NCI-H2196 (cell line): ENCODE measurements at regions not wholly inside any gene's neighbourhood (a gene's known extent, or its start where the extent isn't known, plus 50 kb on each side); places are given as distances from the start of the nearest gene placed in this dataset.

ENCODE experiments used
- DNase-seq: peaks from one replicate; lab custom pipeline; 2025; ENCODE audit not compliant: unreplicated experiment; lab: John Stamatoyannopoulos, UW

GRCh38 chr3:74059923-74060600 is 435.3 kb upstream of the PDZRN3 start:
- no peak for DNase-seq

GRCh38 chr3:74059301-74059922 is 434.7 kb upstream of the PDZRN3 start:
- no peak for DNase-seq

GRCh38 chr3:74057169-74057568 is 432.4 kb upstream of the PDZRN3 start:
- no peak for DNase-seq

DNA sequence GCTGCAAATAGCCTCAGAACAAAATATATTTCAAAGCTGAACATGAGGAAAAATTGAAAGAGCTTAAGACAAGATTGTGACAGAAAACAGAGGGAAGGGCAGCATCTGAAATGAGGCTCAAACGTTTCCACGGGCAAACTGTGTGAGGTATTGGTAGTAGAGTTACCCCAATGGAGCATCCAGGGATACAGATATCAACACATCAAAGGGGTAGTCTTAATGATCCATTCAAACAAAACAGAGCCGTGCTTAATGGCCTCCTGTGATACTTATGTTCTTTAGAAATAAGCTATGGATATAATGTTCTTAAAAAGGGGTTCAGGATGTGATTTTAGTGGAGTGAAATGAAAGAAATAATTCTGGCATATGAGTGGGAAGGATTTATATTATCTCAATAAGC is 430.3 kb upstream of the PDZRN3 start:
- DNase-seq = no peak

DNA sequence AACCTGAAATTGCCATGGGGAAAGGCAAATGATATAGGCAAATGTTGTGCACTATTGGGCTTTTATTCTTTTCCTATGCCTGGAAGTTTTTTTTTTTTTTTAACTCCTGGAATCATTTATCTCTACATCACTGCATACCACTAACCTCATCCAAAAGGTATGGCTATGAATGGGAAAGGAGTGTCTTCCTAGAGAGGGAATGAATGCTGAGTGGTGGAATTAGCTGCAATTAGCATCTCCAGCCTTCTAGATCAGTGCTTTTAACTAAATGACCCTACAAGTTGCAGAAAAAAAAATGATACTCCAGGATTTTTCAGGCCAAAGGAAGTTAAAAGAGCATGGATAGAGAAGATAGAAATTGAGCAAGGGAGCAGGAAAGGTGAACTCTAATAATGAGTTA is 429.8 kb upstream of the PDZRN3 start:
- no peak for DNase-seq

DNA sequence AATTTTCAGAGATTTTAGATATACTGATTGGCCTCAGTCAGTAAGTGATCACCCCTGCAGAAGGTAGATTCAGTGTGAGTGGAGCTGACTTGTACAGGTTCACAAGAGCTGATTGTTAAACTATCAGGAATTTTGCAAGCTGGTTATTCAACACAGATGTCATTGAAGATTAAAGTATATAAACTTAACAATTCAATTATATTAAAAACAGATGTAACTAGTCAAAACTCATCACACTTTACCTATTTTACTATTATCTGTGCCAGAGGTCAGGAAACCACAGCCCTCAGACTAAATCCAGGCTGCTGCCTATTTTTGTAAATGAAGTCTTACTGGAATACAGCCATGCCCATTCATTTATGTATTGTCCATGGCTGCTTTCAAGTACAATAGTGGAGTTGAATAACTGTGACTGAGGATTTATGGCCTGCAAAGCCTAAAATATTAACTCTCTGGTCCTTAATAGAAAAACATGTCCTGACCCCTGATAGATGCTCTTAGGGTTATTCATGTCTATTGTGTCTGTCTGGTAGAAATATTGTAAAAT is 429.3 kb upstream of the PDZRN3 start:
- no peak for DNase-seq

DNA sequence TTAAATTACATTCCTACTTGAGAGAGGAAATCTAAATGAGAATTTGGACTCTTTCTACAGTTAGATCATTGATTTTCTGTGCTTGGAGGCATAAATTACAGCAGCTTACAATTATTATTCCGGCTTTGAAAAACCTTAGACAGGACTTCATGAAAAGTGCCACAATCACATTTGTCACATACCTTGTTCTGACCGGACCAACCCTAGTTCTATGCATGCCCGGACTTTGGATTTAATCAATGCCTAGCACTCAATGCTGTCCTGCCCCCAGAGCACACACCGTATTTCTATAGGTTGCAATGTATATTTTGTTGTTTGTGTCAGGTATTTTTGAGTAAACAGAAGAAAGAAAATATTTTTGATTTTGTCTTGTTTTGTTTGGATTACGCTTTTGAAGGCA is 424.7 kb upstream of the PDZRN3 start:
- DNase-seq = no peak

DNA sequence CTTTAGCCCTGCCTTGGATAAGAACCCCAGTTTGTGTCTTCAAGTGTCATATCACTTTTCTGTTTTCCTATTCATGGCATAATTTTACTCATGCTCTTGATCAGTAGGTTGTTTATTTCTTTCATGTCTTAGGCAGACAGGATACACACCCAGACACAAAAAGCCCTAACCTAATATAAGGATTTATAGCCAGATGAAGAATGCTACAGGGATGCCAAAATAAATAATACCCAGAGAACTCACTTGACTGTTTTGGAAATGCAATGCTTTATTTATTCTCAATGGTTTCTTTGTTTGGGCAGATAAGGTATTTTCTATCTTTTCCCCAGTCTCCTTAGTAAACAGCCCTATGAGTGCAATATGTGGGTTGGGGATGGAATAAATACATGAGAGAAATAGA is 424.0 kb upstream of the PDZRN3 start:
- no peak for DNase-seq

DNA sequence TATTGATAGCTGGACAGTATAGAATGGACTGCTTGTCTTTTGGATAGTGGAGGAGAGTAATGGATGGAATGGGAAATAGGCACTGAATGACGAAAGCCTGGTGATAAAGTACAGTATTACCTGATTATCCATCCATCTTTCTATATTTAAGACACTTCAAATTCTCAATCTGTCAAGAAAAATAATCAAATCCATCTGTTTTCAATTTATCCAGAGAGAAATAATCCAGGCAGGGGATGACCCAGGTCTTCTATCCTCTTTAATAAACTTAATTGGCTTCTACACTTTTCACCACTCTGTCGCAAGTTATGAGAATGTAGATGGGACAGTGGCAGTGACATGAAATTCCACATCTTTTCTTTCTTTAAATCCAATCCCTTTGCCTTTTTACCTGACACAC is 420.3 kb upstream of the PDZRN3 start:
- no peak for DNase-seq

- no peak for DNase-seq
Observed at GRCh38 chr3:74041068-74041675, 416.4 kb upstream of the PDZRN3 start.

DNA sequence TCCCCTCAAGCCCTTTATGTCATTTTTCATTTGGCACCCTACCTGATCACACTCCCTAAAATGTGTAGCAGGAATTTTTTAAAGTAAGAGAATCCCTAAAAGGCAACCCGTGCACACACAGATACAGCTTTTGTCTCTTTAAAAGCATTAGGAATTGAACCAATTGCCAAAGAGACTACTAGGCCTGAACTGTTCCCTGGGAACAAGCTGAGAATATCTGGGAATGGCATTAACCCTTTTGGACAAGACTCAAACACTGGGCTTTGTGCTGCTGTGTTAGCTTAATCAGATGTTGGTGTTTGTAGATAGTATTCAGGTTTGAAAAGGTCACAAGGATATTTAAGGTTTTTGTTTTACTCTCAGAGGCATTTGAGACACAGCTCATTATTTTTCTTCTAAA is 414.4 kb upstream of the PDZRN3 start:
- DNase-seq = no peak

- DNase-seq = no peak
Observed at GRCh38 chr3:74036568-74036967, 411.8 kb upstream of the PDZRN3 start.

- no peak for DNase-seq
Observed at GRCh38 chr3:74036102-74036501, 411.4 kb upstream of the PDZRN3 start.

DNA sequence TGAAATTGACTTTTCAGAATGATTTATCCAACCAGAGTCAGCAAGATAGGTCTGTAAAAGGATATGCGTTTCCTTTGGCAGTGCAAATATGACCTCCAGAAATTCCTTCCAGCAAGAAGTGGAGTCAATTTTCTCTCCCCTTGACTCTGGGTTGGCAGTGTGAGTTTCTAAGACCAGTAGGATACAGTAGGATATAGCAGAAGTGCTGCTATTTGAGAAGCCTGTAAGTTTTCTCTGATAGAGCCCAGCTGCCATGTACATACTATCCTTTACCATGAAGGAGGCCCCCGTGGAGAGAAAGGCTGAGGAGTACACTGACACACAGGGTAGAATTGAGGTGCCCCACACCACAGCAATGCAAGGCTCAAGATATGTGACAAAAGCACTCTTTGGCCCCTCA is 409.1 kb upstream of the PDZRN3 start:
- DNase-seq = no peak

DNA sequence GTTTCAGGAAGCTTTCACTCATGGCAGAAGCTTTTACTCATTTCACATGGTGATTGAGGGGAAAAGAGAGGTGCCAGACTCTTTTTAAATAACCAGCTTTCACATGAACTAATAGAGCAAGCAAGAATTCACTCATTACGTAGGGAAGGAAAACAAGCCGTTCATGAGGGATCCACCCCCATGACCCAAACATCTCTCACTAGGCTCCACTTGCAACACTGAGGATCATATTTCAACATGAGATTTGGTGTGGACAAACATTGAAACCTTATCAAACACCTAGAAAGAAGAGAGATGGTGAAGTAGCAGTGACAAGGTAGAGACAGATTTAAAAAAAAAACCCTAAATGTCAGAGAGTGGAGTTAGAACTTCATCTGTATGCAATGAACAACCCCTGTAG is 408.6 kb upstream of the PDZRN3 start:
- no peak for DNase-seq

- no peak for DNase-seq
Observed at GRCh38 chr3:74027121-74027520, 402.4 kb upstream of the PDZRN3 start.

DNA sequence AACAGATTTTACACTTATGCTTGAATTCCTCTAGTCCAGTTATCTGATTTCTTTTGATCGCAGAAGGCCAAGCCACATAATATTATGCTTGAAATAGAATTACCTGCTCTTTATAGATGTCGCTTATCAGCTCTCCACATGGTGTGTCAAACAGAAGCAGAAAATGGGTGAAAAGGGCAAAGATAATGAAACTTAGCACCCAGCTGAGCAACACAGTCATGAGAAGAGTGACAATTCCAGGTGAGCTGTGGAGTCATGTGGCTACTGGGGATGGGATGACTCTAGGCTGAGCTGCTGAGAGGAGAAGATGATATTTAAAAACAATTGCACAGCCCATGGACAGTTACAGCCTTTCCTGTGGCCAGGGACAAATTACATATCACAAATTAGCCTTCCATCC is 398.7 kb upstream of the PDZRN3 start:
- DNase-seq = no peak

GRCh38 chr3:74021449-74021848 is 396.7 kb upstream of the PDZRN3 start:
- no peak for DNase-seq

- DNase-seq = no peak
Observed at GRCh38 chr3:74009961-74010844, 385.5 kb upstream of the PDZRN3 start.

DNA sequence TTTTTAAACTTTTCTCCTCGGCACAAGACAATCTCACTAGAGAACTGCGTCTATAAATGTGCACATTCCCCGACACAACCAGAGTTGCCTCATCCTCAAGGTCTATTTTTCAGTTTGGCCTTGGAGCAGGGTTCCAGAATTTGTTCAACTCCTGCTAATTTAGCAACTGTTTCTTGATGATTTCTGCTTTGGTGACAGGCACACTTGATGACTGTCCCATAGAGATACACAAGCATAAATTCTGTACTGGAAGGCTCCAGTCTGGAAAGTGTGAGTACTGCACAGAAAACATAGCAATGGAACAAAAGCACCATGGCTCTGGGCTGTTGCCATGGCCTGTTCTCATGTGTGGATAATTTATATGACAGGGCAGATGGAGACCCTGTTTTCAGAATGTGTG is 379.6 kb upstream of the PDZRN3 start:
- no peak for DNase-seq

GRCh38 chr3:74003734-74004133 is 379.0 kb upstream of the PDZRN3 start:
- no peak for DNase-seq
